Suppressor macrophage (primary cell): ENCODE measurements at regions not wholly inside any gene's neighbourhood (a gene's known extent, or its start where the extent isn't known, plus 50 kb on each side); places are given as distances from the start of the nearest gene placed in this dataset.

Source experiments
- DNase-seq, 4 experiments: peaks; one replicate each; pipeline ENCODE4 v3.0.0-alpha.2; 2020 to 2022

- DNase-seq = no peak
Measured at GRCh38 chr6:139545206-139546105, 171.0 kb upstream of the CITED2 start.

- DNase-seq = no peak
Measured at GRCh38 chr6:139544701-139545057, 170.2 kb upstream of the CITED2 start.

GRCh38 chr6:139542351-139542750 is 167.9 kb upstream of the CITED2 start:
- no peak for DNase-seq

- no peak for DNase-seq
Measured at GRCh38 chr6:139540894-139541293, 166.4 kb upstream of the CITED2 start.

- peak; percentile 67 to 86 (median 82) for DNase-seq
Measured at GRCh38 chr6:139540276-139540675, 165.8 kb upstream of the CITED2 start.

- no peak for DNase-seq
Measured at GRCh38 chr6:139539852-139540251, 165.4 kb upstream of the CITED2 start.

- DNase-seq = no peak
Measured at GRCh38 chr6:139538366-139538765, 163.9 kb upstream of the CITED2 start.

- DNase-seq = no peak
Measured at GRCh38 chr6:139536751-139537617, 162.5 kb upstream of the CITED2 start.

- DNase-seq = peak in 3 of 4 experiments; percentile 7 to 27 (median 14)
Measured at GRCh38 chr6:139534472-139535115, 160.1 kb upstream of the CITED2 start.

- peak; percentile 54 to 87 (median 70) for DNase-seq
Measured at GRCh38 chr6:139533573-139534471, 159.4 kb upstream of the CITED2 start.

GRCh38 chr6:139533171-139533570 is 158.7 kb upstream of the CITED2 start:
- DNase-seq = no peak

GRCh38 chr6:139531148-139532115 is 157.0 kb upstream of the CITED2 start:
- DNase-seq = peak in 3 of 4 experiments; percentile 40 to 48 (median 43)

- DNase-seq = no peak
Measured at GRCh38 chr6:139530561-139530960, 156.1 kb upstream of the CITED2 start.

- DNase-seq = no peak
Measured at GRCh38 chr6:139529420-139529819, 155.0 kb upstream of the CITED2 start.

- DNase-seq = peak in 1 of 4 experiments; percentile 32
Measured at GRCh38 chr6:139528471-139528870, 154.0 kb upstream of the CITED2 start.

GRCh38 chr6:139525415-139525814 is 151.0 kb upstream of the CITED2 start:
- DNase-seq = no peak

- DNase-seq = no peak
Measured at GRCh38 chr6:139523986-139524385, 149.5 kb upstream of the CITED2 start.

- DNase-seq = peak in 1 of 4 experiments; percentile 42
Measured at GRCh38 chr6:139522511-139523220, 148.2 kb upstream of the CITED2 start.

GRCh38 chr6:139521338-139521737 is 146.9 kb upstream of the CITED2 start:
- no peak for DNase-seq

- no peak for DNase-seq
Measured at GRCh38 chr6:139520321-139520768, 145.9 kb upstream of the CITED2 start.
